ENCODE measurements at regions not wholly inside any gene's neighbourhood (a gene's known extent, or its start where the extent isn't known, plus 50 kb on each side); places are given as distances from the start of the nearest gene placed in this dataset.
"Not testable (repeated sequence)": the region's sequence is repeated elsewhere in the genome, so short reads cannot be mapped to it uniquely, and the experiment has no call there.

DNA sequence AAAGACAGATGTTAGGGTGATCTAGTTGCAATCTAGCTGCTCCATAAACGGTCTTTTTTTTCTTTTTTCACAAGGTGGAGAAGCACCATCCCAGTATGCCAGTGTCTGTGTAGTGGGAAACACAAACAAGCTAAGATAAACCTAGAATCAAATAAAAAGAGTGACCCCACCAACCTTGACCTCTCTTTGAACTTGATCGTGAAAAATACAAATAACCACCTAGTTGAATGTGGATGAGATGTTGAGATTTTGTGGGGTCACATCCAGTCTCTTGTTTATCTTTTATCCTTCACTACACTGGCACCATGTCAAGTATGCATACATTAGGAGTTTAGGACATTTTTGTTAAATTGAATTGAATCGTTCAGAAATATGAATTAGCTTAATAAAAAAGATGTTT lies 194.6 kb upstream of the EYA4 start:
- no peak for DNase-seq (ENCODE audit: insufficient read length, low spot score)
- no peak for FAIRE-seq

GRCh38 chr6:133047065-133047665 lies 194.0 kb upstream of the EYA4 start:
- DNase-seq (ENCODE audit: insufficient read length, low spot score), result no peak
- FAIRE-seq, result no peak

DNA sequence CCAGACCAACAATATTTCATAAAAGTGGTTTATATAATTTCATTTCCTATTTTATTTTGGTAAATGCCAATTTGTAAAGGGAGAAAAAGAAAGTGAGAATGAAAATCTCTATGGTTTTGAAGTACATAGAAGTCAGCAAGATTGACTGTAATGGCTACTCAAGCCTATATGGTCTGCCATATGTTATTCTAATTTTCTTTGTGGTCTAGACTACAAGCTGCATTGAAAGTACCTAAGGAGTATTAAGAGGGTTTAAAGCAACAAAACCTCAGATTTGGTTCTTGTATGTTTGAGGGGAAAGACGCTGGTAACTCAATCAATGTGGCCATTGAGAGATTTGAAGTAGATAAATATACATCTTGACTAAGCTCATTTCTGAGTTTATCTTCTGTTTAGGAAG lies 193.5 kb upstream of the EYA4 start:
- DNase-seq (ENCODE audit: insufficient read length, low spot score), result no peak
- FAIRE-seq, result no peak

GRCh38 chr6:133051240-133051639 lies 189.9 kb upstream of the EYA4 start:
- DNase-seq (ENCODE audit: insufficient read length, low spot score) (no peak), FAIRE-seq (no peak)

GRCh38 chr6:133052465-133052864 lies 188.7 kb upstream of the EYA4 start:
- DNase-seq (ENCODE audit: insufficient read length, low spot score) (no peak), FAIRE-seq (no peak)

DNA sequence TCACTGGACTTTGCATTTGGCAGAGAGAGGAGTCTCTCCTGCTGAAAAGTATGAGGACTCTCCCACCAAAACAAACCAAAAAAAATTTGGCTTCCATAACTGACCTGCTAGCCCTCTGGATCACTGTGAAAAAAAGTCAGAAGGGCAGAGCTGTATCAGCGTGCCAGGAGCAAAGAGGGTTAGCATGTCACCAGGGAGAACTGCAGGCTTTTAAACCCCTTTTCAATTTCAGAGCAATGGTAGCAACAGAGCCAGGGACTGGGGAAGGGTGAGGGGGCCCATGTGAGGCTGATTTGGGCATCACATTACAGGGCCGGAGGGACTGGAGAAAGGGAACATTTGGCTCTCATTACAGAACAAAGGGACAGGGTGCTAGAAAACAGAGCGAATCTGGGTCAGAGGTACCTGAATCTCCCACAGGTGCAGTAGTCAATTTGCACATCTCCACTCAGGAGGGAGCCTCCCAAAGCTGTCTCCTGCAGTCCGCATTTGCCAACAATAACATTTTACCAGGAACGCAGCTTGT lies 185.7 kb upstream of the EYA4 start:
- DNase-seq (ENCODE audit: insufficient read length, low spot score), result no peak
- FAIRE-seq, result no peak

DNA sequence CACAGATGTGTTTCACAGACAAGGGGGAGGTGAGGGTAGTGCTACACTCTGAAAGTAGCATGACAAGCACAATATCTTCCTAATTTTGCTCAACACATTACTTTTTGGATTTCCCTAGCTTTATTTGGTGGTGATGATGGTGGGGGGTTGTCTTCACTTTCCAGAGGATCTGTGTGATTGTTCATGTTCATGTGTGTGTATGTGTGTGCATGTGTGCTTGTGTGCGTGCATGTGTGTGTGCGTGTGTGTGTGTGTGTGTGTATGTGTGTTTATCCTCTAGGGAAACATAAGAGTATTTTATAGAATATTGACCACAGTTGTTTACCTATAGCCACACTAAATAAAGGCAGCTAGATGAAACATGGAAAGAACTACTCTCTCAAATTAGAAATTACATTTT lies 183.8 kb upstream of the EYA4 start:
- FAIRE-seq (no peak), DNase-seq (ENCODE audit: insufficient read length, low spot score) (no peak)

GRCh38 chr6:133062077-133062476 lies 179.1 kb upstream of the EYA4 start:
- DNase-seq (ENCODE audit: insufficient read length, low spot score), result no peak
- FAIRE-seq, result no peak

DNA sequence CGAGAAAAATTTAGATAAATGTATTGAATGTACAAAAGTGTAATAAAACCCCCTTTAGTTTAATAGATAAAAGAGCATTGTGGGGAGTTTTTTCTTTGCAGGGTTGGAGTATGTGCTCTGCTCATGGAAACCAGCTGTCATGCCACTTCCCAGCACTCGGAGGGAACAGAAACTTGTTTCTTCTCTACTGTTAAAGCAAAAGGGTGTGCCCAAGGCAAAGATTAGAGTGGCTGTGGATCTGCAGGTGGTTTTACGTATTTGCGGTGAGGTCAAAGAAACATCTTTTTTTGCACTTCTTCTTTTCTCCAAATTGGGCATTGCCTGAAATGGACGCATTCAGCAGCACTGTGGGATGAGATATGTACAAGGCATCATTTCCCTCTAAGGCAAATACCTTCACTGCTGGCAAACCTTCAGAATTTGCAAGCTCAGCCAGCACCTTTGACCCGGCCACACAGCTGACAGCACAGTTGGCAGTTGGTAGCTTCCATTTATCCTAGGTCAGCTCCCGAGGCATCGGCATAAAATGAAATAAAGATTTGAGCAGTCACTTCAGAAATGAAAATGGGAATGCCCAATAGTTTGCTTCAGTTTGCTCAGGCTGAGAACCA lies 178.4 kb upstream of the EYA4 start:
- FAIRE-seq (no peak), DNase-seq (ENCODE audit: insufficient read length, low spot score) (no peak)

DNA sequence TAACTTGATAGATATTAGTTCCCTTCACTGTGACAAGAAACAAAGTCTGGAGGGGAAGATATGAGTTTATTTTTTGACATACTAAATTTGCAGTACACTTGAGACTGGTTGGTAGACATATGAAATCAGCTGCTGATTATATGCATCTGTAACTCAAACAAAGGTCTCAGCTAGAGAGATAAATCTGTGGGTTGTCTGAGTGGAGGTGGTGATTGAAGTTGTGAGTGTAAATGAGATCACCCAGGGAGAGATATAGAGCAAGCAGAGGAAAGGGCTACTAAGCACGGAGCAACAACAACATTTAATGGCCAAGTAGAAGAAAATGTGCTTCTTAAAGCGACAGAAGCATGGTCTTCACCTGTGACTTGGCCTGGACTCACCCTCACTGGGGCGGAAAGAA lies 173.2 kb upstream of the EYA4 start:
- DNase-seq (ENCODE audit: insufficient read length, low spot score) (no peak), FAIRE-seq (no peak)

DNA sequence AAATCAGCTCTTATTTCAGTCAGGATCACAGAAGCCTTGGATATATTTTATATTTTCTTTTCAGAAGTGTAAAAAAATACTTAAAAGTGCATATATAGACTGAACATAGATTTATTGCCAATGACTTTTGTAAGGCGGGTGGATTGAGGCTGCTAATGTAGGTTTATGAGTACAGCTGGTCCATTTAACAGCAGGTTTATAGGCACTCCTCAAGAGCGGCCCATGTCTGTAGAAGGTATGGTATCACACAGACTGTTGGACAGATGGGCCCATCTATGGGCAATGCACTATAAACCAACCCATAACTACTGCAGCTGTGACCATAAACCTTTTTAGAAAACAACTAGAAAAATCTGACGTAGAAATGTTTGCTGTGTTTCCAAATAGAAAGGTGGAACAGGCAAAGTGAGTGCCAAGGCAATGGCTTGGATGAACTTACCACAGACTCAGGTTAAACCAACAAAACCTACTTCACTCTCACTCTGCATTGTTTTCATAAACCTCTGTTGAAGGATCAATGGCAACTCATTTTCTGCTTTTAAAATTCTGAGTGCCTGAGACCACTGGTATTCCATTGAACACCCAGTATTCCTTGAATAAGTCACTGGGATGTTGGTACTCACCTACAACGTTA lies 170.6 kb upstream of the EYA4 start:
- FAIRE-seq (no peak), DNase-seq (ENCODE audit: insufficient read length, low spot score) (no peak)

DNA sequence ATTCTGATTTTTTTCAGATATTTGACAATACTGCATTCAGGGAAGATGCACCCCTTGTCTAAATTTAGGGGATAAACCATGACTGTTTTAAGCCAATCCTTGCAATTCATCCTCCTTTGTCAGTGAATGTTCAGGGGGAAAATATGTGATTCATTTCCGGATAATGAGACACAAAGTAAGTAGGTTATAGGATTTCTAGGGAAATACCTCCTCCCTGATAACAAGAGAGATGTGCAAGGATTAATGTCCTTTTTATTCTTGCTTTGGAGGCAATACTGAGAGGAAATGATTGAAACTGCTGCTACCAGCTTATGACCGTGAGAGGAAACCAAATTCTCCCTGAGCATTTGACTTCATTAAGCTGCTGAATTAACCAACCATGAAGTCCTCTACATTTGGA lies 161.3 kb upstream of the EYA4 start:
- FAIRE-seq (no peak), DNase-seq (ENCODE audit: insufficient read length, low spot score) (no peak)

GRCh38 chr6:133083248-133083967 lies 157.7 kb upstream of the EYA4 start:
- no peak for DNase-seq (ENCODE audit: insufficient read length, low spot score)
- FAIRE-seq, result no peak

- no peak for DNase-seq (ENCODE audit: insufficient read length, low spot score)
- no peak for FAIRE-seq
These were observed 155.7 kb upstream of the EYA4 start for GRCh38 chr6:133085471-133085870.

- FAIRE-seq (no peak), DNase-seq (ENCODE audit: insufficient read length, low spot score) (no peak)
These were observed 155.3 kb upstream of the EYA4 start for GRCh38 chr6:133085896-133086295.

GRCh38 chr6:133088931-133089695 lies 152.0 kb upstream of the EYA4 start:
- no peak for DNase-seq (ENCODE audit: insufficient read length, low spot score)
- no peak for FAIRE-seq

- DNase-seq (ENCODE audit: insufficient read length, low spot score) (no peak), FAIRE-seq (no peak)
These were observed 149.0 kb upstream of the EYA4 start for GRCh38 chr6:133092199-133092598.

DNA sequence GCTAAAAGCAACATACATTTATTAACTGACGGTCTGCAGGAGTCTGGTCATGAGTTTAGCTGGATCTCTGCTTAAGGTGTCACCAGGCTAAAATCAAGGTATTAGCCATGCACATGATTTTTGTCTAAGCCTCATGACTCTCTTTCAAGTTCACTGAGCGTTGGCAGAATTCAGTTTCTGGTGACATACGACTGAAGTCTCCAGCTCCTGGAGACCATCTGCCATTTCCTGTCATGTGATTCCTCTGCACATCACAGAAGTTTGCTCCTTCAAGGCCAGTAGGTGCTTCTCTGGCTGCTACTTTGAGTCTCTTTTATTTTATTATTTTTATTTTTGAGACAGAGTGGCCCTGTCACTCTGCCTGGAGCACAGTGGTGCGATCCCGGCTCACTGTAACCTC lies 148.4 kb upstream of the EYA4 start:
- FAIRE-seq (no peak), DNase-seq (ENCODE audit: insufficient read length, low spot score) (no peak)

GRCh38 chr6:133093211-133093610 lies 147.9 kb upstream of the EYA4 start:
- FAIRE-seq; DNase-seq (ENCODE audit: insufficient read length, low spot score): not testable (repeated sequence)

GRCh38 chr6:133093956-133094355 lies 147.2 kb upstream of the EYA4 start:
- DNase-seq (ENCODE audit: insufficient read length, low spot score) (no peak), FAIRE-seq (no peak)

- DNase-seq (ENCODE audit: insufficient read length, low spot score), result no peak
- FAIRE-seq, result no peak
These were observed 143.9 kb upstream of the EYA4 start for GRCh38 chr6:133097208-133097607.

All from HTR-8/SVneo (cell line).